K562 (cell line): ENCODE measurements at regions not wholly inside any gene's neighbourhood (a gene's known extent, or its start where the extent isn't known, plus 50 kb on each side); places are given as distances from the start of the nearest gene placed in this dataset.

Experiments
- ATAC-seq: fragments of 200-7000 bp; cut with Tn5 transposase; 3 replicates; pipeline ENCODE4 v1.9.1; 2020; ENCODE audit warnings: moderate library complexity
- BruUV-seq: library from RNA; stranded (reverse); fragments of 400-500 nt; replicated peaks from 2 replicates; lab custom pipeline; 2021; lab: Mats Ljungman, UMichigan
- CTCF ChIA-PET: fragments of 300-600 bp; formaldehyde crosslinking; extraction: SDS; loops from one replicate; lab custom pipeline; 2021; ENCODE audit warnings: low intra/inter-chr PET ratio; lab: Yijun Ruan, JAX
- POLR2A ChIA-PET: fragments of 300-600, 350-650 bp; sonication (Branson Sonifier 250); formaldehyde crosslinking; extraction: SDS; loops from one replicate; lab custom pipeline; 2021; ENCODE audit warnings: antibody characterized with exemption, inconsistent platforms; lab: Yijun Ruan, JAX
- DNase-seq, 4 experiments: peaks; one replicate each; pipeline versions ENCODE4 v3.0.0 to v3.0.0-alpha.2; 2011 to 2018; ENCODE audit warnings: low spot score in 3 of 4, mixed read lengths in 3 of 4; ENCODE audit errors: extremely low read depth in 1 of 4
- FAIRE-seq: peaks from 2 replicates; lab custom pipeline; 2011; peaks lifted over from hg19 to GRCh38; lab: Jason Lieb, UNC
- H2AFZ ChIP-seq: 2 replicates; pipeline ENCODE4 v1.6.0; 2011; ENCODE audit warnings: low read depth, low read length, control low read depth, inconsistent platforms
- H3K27ac ChIP-seq: fragments of 200-600 bp; 3 replicates; pipeline ENCODE4 v1.8.0; 2011; ENCODE audit warnings: low read depth, mild to moderate bottlenecking, control low read depth, inconsistent platforms, low read length, moderate library complexity, mixed read lengths; ENCODE audit errors: extremely low read depth
- H3K27me3 ChIP-seq, 2 experiments: fragments of 300-600 bp in 1 of 2; 2 replicates in 1 of 2; 3 replicates in 1 of 2; pipeline versions ENCODE4 v1.6.0 to v1.8.0; 2011; ENCODE audit warnings: inconsistent platforms in 2 of 2, low read length in 2 of 2, mild to moderate bottlenecking in 1 of 2, mixed read lengths in 1 of 2, moderate library complexity in 1 of 2; ENCODE audit not compliant: control insufficient read depth in 2 of 2, insufficient read depth in 2 of 2
- H3K36me3 ChIP-seq: fragments of 300-600 bp; 3 replicates; pipeline ENCODE4 v1.8.0; 2011; ENCODE audit warnings: mild to moderate bottlenecking, low read length, inconsistent platforms; ENCODE audit not compliant: control insufficient read depth, insufficient read depth
- H3K4me1 ChIP-seq, 2 experiments: fragments of 200-600 bp in 1 of 2; replicated peaks in 1 of 2; 2 replicates in 1 of 2; 3 replicates in 1 of 2; pipeline versions ENCODE4 v1.5.1 to v1.8.0; 2011; ENCODE audit warnings: inconsistent platforms in 2 of 2, low read length in 2 of 2, mild to moderate bottlenecking in 1 of 2, mixed read lengths in 1 of 2, moderate library complexity in 1 of 2; ENCODE audit not compliant: control insufficient read depth in 2 of 2, insufficient read depth in 2 of 2
- H3K4me2 ChIP-seq: 2 replicates; pipeline ENCODE4 v1.6.1; 2011; ENCODE audit warnings: low read length, control low read depth, inconsistent platforms, mixed read lengths; ENCODE audit not compliant: insufficient read depth
- H3K4me3 ChIP-seq: fragments of 200-600 bp; sonication (generic), shearing (Covaris generic); 2 replicates; pipeline ENCODE4 v1.5.1; 2016; ENCODE audit warnings: control low read depth, inconsistent platforms
- H3K79me2 ChIP-seq: fragments of 200-600 bp; 3 replicates; pipeline ENCODE4 v1.8.0; 2011; ENCODE audit warnings: low read length, inconsistent platforms; ENCODE audit not compliant: control insufficient read depth, insufficient read depth
- H3K9ac ChIP-seq, 2 experiments: 2 replicates each; pipeline versions ENCODE4 v1.6.0 to v1.6.1; 2011; ENCODE audit warnings: low read depth in 2 of 2, low read length in 2 of 2, control low read depth in 1 of 2, inconsistent platforms in 1 of 2, mild to moderate bottlenecking in 1 of 2, mixed read lengths in 1 of 2; ENCODE audit not compliant: insufficient read depth in 1 of 2
- H3K9me1 ChIP-seq: one replicate; pipeline ENCODE4 v1.6.0; 2011; ENCODE audit warnings: inconsistent platforms, mild to moderate bottlenecking, low read length, moderate library complexity; ENCODE audit not compliant: control insufficient read depth, insufficient read depth
- H3K9me3 ChIP-seq: replicated peaks from 2 replicates; pipeline ENCODE4 v1.5.1; 2011; ENCODE audit warnings: low read depth, low read length, inconsistent platforms; ENCODE audit not compliant: control insufficient read depth, insufficient read depth
- H4K20me1 ChIP-seq: replicated peaks from 2 replicates; pipeline ENCODE4 v1.6.1; 2011; ENCODE audit warnings: low read length, inconsistent platforms, mixed read lengths; ENCODE audit not compliant: control insufficient read depth, insufficient read depth
- EP300 ChIP-seq: IDR thresholded peaks from 2 replicates; pipeline ENCODE4 v1.6.1; 2012; ENCODE audit warnings: low read length, improper control_type of control experiment
- ERF ChIP-seq: fragments of 450-650 bp; formaldehyde crosslinking; IDR thresholded peaks from 2 replicates; pipeline ENCODE4 v1.4.0; 2020; ENCODE audit warnings: mild to moderate bottlenecking, mixed read lengths
- KDM2B ChIP-seq: fragments of 250-450 bp; sonication (Bioruptor Pico); IDR thresholded peaks from 2 replicates; pipeline ENCODE4 v1.8.0; 2021; ENCODE audit warnings: mild to moderate bottlenecking, moderate library complexity
- NCOA2 ChIP-seq, 2 experiments: fragments of 450-650 bp; IDR thresholded peaks; 2 replicates each; pipeline ENCODE4 v1.6.1; 2018; ENCODE audit warnings: mild to moderate bottlenecking in 2 of 2, moderate library complexity in 1 of 2; ENCODE audit not compliant: partially characterized antibody in 2 of 2
- NFE2 ChIP-seq: IDR thresholded peaks from 2 replicates; pipeline ENCODE4 v1.6.1; 2014; ENCODE audit warnings: antibody characterized with exemption, low read depth
- SIX5 ChIP-seq, 2 experiments: IDR thresholded peaks; 2 replicates each; pipeline ENCODE4 v1.6.1; 2011; ENCODE audit warnings: low read length in 2 of 2, borderline replicate concordance in 1 of 2, low read depth in 1 of 2, mild to moderate bottlenecking in 1 of 2, moderate library complexity in 1 of 2; ENCODE audit not compliant: insufficient read depth in 1 of 2
- ZNF24 ChIP-seq: fragments of 450-650 bp; IDR thresholded peaks from 2 replicates; pipeline ENCODE4 v1.6.1; 2016
- ZNF253 ChIP-seq: fragments of 250-450 bp; sonication (Bioruptor Pico); conservative IDR thresholded peaks from 2 replicates; pipeline ENCODE4 v1.6.1; 2021; ENCODE audit warnings: mild to moderate bottlenecking
- ZZZ3 ChIP-seq: fragments of 450-650 bp; IDR thresholded peaks from 2 replicates; pipeline ENCODE4 v1.6.1; 2016; ENCODE audit warnings: antibody characterized with exemption, mild to moderate bottlenecking, moderate library complexity
- WGBS: fragments of 100-300 bp; shearing (Covaris generic); methylation state at CpG from one replicate; pipeline ENCODE4 v1.1.6; 2016; ENCODE audit warnings: low coverage, mixed read lengths; ENCODE audit not compliant: insufficient coverage; ENCODE audit errors: missing lambda C conversion rate; 5-methylcytosine and 5-hydroxymethylcytosine counted together
- in situ Hi-C: fragments of 300-500 bp; cut with MboI; formaldehyde crosslinking; loops from 4 replicates; pipeline ENCODE4 v1.15.0; 2018; ENCODE audit warnings: inconsistent platforms, mixed read lengths
- intact Hi-C: fragments of 100-400 bp; cut with micrococcal nuclease; formaldehyde crosslinking; loops from 2 replicates; pipeline ENCODE4 v1.14.2; 2022
- TF ChIP-seq, protein P1 (sequence below): sonication (generic); formaldehyde crosslinking; IDR thresholded peaks from 2 replicates; pipeline ENCODE4 v1.8.0; 2022; ENCODE audit warnings: missing genetic modification reagents, mild to moderate bottlenecking, borderline replicate concordance
- TF ChIP-seq, protein P2 (sequence below): fragments of 450-650 bp; IDR thresholded peaks from 2 replicates; pipeline ENCODE4 v1.7.1; 2018; ENCODE audit warnings: mild to moderate bottlenecking, low read depth; ENCODE audit not compliant: partially characterized antibody

DNA sequence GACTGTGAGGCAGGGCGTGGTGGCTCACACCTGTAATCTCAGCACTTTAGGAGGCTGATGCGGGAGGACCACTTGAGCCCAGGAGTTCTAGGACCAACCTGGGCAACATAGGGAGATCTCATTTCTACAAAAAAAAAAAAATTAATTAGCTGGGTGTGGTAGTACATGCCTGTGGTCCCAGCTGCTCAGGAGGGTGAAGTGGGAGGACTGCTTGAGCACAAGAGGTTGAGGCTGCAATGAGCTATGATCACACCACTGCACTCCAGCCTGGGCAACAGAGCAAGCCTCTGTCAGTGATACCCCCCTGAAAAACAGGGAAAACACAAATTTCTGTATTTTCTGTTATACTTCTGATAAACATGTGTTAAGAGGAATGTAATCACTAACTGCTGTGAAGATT lies 57.8 kb upstream of the ARHGAP32 start:
- ChIA-PET POLR2A (no interaction called here), CTCF (no interaction called here)
- no peak for DNase-seq
- Histone ChIP-seq H3K79me2 (no peaks in the 10 kb centered on the region), H3K27me3 (no peaks in the 10 kb centered on the region), H3K9ac (no peak overlapping the region), H2AFZ (no peak overlapping the region), H3K36me3 (no peaks in the 10 kb centered on the region)
- ATAC-seq: no peak
- WGBS: 4% methylated on average over 2 of the region's 2 CpGs
- in situ Hi-C loops: no loop called here
- TF ChIP-seq EP300 (no peak), ZNF24 (no peak), ZNF253 (CRISPR knock-in tag) (no peak), NFE2 (no peak), ERF (CRISPR knock-in tag) (no peak), KDM2B (CRISPR knock-in tag) (no peak), SIX5 (IDR thresholded peaks at IDR 0.05; ENCODE audit: borderline replicate concordance in 1 of 2, insufficient read depth in 1 of 2, low read depth in 1 of 2, low read length in 2 of 2) (no peak), ZZZ3 (no peak), NCOA2 (IDR thresholded peaks at IDR 0.05; ENCODE audit: partially characterized antibody in 2 of 2) (no peak)
- TF ChIP-seq, protein P1, sequence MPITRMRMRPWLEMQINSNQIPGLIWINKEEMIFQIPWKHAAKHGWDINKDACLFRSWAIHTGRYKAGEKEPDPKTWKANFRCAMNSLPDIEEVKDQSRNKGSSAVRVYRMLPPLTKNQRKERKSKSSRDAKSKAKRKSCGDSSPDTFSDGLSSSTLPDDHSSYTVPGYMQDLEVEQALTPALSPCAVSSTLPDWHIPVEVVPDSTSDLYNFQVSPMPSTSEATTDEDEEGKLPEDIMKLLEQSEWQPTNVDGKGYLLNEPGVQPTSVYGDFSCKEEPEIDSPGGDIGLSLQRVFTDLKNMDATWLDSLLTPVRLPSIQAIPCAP: no peak
- TF ChIP-seq, protein P2, sequence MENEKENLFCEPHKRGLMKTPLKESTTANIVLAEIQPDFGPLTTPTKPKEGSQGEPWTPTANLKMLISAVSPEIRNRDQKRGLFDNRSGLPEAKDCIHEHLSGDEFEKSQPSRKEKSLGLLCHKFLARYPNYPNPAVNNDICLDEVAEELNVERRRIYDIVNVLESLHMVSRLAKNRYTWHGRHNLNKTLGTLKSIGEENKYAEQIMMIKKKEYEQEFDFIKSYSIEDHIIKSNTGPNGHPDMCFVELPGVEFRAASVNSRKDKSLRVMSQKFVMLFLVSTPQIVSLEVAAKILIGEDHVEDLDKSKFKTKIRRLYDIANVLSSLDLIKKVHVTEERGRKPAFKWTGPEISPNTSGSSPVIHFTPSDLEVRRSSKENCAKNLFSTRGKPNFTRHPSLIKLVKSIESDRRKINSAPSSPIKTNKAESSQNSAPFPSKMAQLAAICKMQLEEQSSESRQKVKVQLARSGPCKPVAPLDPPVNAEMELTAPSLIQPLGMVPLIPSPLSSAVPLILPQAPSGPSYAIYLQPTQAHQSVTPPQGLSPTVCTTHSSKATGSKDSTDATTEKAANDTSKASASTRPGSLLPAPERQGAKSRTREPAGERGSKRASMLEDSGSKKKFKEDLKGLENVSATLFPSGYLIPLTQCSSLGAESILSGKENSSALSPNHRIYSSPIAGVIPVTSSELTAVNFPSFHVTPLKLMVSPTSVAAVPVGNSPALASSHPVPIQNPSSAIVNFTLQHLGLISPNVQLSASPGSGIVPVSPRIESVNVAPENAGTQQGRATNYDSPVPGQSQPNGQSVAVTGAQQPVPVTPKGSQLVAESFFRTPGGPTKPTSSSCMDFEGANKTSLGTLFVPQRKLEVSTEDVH: no peak
- TF ChIP-seq, all 486 proteins: peak for 0
- H3K9me1 ChIP-seq: no peaks in the 10 kb centered on the region
- FAIRE-seq: no peak
- intact Hi-C loops: no loop called here
- H3K9me3 ChIP-seq: no peaks in the 10 kb centered on the region
- H4K20me1 ChIP-seq: no peaks in the 10 kb centered on the region
- H3K27ac ChIP-seq: no peak overlapping the region
- BruUV-seq: no TSS peak
- H3K4me1 ChIP-seq: no peaks in the 10 kb centered on the region
- H3K4me3 ChIP-seq: no peak overlapping the region
- H3K4me2 ChIP-seq: no peak overlapping the region
